Adrenal gland (tissue), 5 donors: ENCODE measurements at regions not wholly inside any gene's neighbourhood (a gene's known extent, or its start where the extent isn't known, plus 50 kb on each side); places are given as distances from the start of the nearest gene placed in this dataset.

Source experiments
- CTCF ChIP-seq, 6 experiments: fragments of 450-650 bp in 4 of 6; fragments of 200-600 bp in 2 of 6; sonication (generic) in 1 of 6; IDR thresholded peaks; 1 replicate in 5 of 6; 2 replicates in 1 of 6; pipeline versions ENCODE4 v1.5.1 to v1.8.0; 2016 to 2021; ENCODE audit warnings: antibody characterized with exemption in 6 of 6, mild to moderate bottlenecking in 2 of 6, moderate library complexity in 1 of 6
- POLR2A ChIP-seq, 2 donors: fragments of 450-650 bp; IDR thresholded peaks; one replicate each; pipeline ENCODE4 v1.6.1; 2017; ENCODE audit warnings: antibody characterized with exemption in 2 of 2, mild to moderate bottlenecking in 2 of 2, moderate library complexity in 1 of 2
- donor health status: DM: no; HTN: no; CAD: no.

- TF ChIP-seq CTCF (IDR thresholded peaks at IDR 0.05) (no peak), POLR2A (IDR thresholded peaks at IDR 0.05) (no peak)
These were observed 460.6 kb downstream of the ISL1 start for GRCh38 chr5:51843893-51844292.
